GM23248 (cell line): ENCODE measurements at regions not wholly inside any gene's neighbourhood (a gene's known extent, or its start where the extent isn't known, plus 50 kb on each side); places are given as distances from the start of the nearest gene placed in this dataset.

Experiments used
- DNase-seq: peaks from one replicate; pipeline ENCODE4 v3.0.0-alpha.2; 2015
- H2AFZ ChIP-seq: fragments of 200-600 bp; sonication (generic); 2 replicates; pipeline ENCODE4 v1.6.1; 2016; ENCODE audit warnings: antibody characterized with exemption
- H3F3A ChIP-seq: fragments of 200-600 bp; sonication (generic); 2 replicates; pipeline ENCODE4 v1.6.1; 2016; ENCODE audit warnings: mild to moderate bottlenecking, antibody characterized with exemption, mixed run types; ENCODE audit not compliant: insufficient read depth
- H3K27ac ChIP-seq: fragments of 200-600 bp; sonication (generic); 2 replicates; pipeline ENCODE4 v1.5.1; 2016; ENCODE audit warnings: mild to moderate bottlenecking
- H3K27me3 ChIP-seq: fragments of 200-600 bp; sonication (generic); replicated peaks from 2 replicates; pipeline ENCODE4 v1.6.1; 2016; ENCODE audit warnings: mild to moderate bottlenecking; ENCODE audit not compliant: insufficient read depth
- H3K36me3 ChIP-seq: fragments of 200-600 bp; sonication (generic); 2 replicates; pipeline ENCODE4 v1.6.1; 2016; ENCODE audit warnings: low read depth, mild to moderate bottlenecking
- H3K4me1 ChIP-seq: fragments of 200-600 bp; sonication (generic); 2 replicates; pipeline ENCODE4 v1.6.1; 2016; ENCODE audit warnings: mild to moderate bottlenecking; ENCODE audit not compliant: insufficient read depth
- H3K4me2 ChIP-seq: fragments of 200-600 bp; sonication (generic); one replicate; pipeline ENCODE4 v1.6.1; 2016; ENCODE audit warnings: mild to moderate bottlenecking; ENCODE audit not compliant: unreplicated experiment
- H3K4me3 ChIP-seq: fragments of 200-600 bp; sonication (generic); 2 replicates; pipeline ENCODE4 v1.5.1; 2016; ENCODE audit warnings: mild to moderate bottlenecking
- H3K79me2 ChIP-seq: fragments of 200-600 bp; sonication (generic); 2 replicates; pipeline ENCODE4 v1.6.1; 2016; ENCODE audit warnings: mild to moderate bottlenecking; ENCODE audit not compliant: insufficient read depth
- H3K9ac ChIP-seq: fragments of 200-600 bp; sonication (generic); 2 replicates; pipeline ENCODE4 v1.6.1; 2016; ENCODE audit warnings: mild to moderate bottlenecking
- H3K9me2 ChIP-seq: fragments of 200-600 bp; sonication (generic); 2 replicates; pipeline ENCODE4 v1.6.1; 2016; ENCODE audit warnings: mixed run types, mild to moderate bottlenecking, moderate library complexity; ENCODE audit not compliant: insufficient read depth
- H3K9me3 ChIP-seq: fragments of 200-600 bp; sonication (generic); one replicate; pipeline ENCODE4 v1.6.1; 2017; ENCODE audit warnings: low read depth
- H4K20me1 ChIP-seq: fragments of 200-600 bp; sonication (generic); 2 replicates; pipeline ENCODE4 v1.6.0; 2016; ENCODE audit not compliant: insufficient read depth
- EZH2 ChIP-seq: fragments of 200-600 bp; sonication (generic); IDR thresholded peaks from 2 replicates; pipeline ENCODE4 v1.6.1; 2018; ENCODE audit warnings: antibody characterized with exemption, mild to moderate bottlenecking; ENCODE audit not compliant: insufficient read depth, poor library complexity, severe bottlenecking
- EZH2phosphoT487 ChIP-seq: fragments of 200-600 bp; sonication (generic); IDR thresholded peaks from 2 replicates; pipeline ENCODE4 v1.6.1; 2018; ENCODE audit warnings: antibody characterized with exemption, moderate library complexity, mild to moderate bottlenecking, low read depth; ENCODE audit not compliant: insufficient read depth
- WGBS, 2 experiments: methylation state at CpG; one replicate each; pipeline ENCODE4 v1.1.6; 2015 to 2017; ENCODE audit warnings: low lambda C conversion rate in 2 of 2, low coverage in 1 of 2; ENCODE audit errors: missing lambda C conversion rate in 2 of 2; 5-methylcytosine and 5-hydroxymethylcytosine counted together
- in situ Hi-C: fragments of 300-500 bp; cut with MboI; formaldehyde crosslinking; loops from 2 replicates; pipeline ENCODE4 v1.15.0; 2020

DNA sequence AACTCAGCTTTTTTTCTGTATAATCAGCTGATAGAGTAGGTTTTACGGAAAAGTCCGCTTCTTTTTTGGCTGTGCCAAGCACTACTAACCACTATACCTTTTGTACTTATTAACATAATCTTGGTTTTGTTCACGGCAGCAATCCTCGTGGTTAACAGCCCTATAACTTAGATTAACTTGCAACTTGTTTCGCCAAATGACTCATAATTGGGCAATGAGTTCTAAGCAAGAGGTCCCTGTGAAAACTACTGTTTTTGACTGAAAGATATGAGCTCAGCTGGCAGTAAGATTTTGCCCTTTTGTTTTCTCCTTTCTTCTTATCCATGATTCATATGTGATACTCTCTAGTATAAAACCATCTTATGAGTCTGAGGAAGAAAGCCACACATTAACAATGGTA is 345.0 kb upstream of the PCDH15 start:
- no peaks in the 10 kb centered on the region for H3K27me3 ChIP-seq
- no peaks in the 10 kb centered on the region for H3K79me2 ChIP-seq
- no peaks in the 10 kb centered on the region for H3K4me1 ChIP-seq
- peak; percentile 24 for DNase-seq
- H3K36me3 ChIP-seq, result no peaks in the 10 kb centered on the region
- H3K27ac ChIP-seq, result no peak overlapping the region
- in situ Hi-C loops, result no loop called here
- H3K9me3 ChIP-seq, result no peaks in the 10 kb centered on the region
- no peak overlapping the region for H2AFZ ChIP-seq
- H3K4me2 ChIP-seq, result no peak overlapping the region
- no peaks in the 10 kb centered on the region for H3F3A ChIP-seq
- no peak overlapping the region for H3K4me3 ChIP-seq
- no peak for TF ChIP-seq EZH2
- TF ChIP-seq EZH2phosphoT487, result no peak
- H4K20me1 ChIP-seq, result no peaks in the 10 kb centered on the region
- 18 to 24% methylated on average over 5 of the region's 5 CpGs for WGBS, 2 experiments
- no peaks in the 10 kb centered on the region for H3K9me2 ChIP-seq
- no peak overlapping the region for H3K9ac ChIP-seq

DNA sequence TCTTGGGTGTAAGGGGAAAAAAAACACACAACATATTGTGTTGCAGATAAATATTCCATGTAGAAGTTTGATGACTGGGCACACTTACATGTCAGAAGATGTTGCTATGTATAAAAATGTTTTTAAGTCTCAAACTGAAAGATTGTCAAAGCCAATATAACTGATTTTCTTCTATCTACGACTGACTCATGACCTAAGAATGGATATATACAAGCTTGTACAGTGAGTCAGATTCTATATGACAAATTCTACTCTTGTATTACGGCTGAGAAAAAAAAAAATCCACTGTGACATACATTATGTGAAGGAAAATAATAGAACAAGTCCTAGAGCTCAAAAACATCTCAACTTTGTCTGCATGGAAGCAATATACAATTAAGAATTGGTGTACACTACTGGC is 343.0 kb upstream of the PCDH15 start:
- Histone ChIP-seq H3K9ac (no peak overlapping the region), H3K36me3 (no peaks in the 10 kb centered on the region), H3K27me3 (no peaks in the 10 kb centered on the region), H2AFZ (no peak overlapping the region), H3K9me3 (no peaks in the 10 kb centered on the region), H4K20me1 (no peaks in the 10 kb centered on the region), H3K4me1 (no peaks in the 10 kb centered on the region), H3K79me2 (no peaks in the 10 kb centered on the region), H3K4me3 (no peak overlapping the region), H3K9me2 (no peaks in the 10 kb centered on the region), H3K27ac (no peak overlapping the region), H3K4me2 (no peak overlapping the region), H3F3A (no peaks in the 10 kb centered on the region)
- TF ChIP-seq EZH2 (no peak), EZH2phosphoT487 (no peak)
- in situ Hi-C loops, result no loop called here
- 33 to 45% methylated on average over 2 of the region's 2 CpGs for WGBS, 2 experiments
- no peak for DNase-seq

DNA sequence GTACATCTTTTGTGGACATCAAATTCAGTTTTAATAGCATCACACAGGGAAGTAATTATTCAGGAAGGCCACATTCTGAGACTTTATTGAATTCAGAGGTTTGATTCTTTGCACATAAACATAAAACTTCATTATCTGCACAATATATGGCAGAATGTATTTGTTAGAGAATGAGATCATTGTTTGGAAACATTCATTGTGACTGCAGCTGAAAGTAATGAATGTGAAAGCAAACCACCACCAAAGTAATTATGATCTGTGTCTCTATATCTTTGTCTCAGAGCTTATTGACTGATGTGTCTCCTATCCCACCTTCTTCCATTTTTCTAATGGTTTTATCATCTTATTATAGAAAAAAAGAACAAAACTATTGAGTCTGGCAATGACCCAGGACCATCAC is 340.9 kb upstream of the PCDH15 start:
- H3K9ac ChIP-seq, result no peak overlapping the region
- no peaks in the 10 kb centered on the region for H3K79me2 ChIP-seq
- no peaks in the 10 kb centered on the region for H3K4me1 ChIP-seq
- no peak for DNase-seq
- no peaks in the 10 kb centered on the region for H3K9me3 ChIP-seq
- TF ChIP-seq EZH2 (no peak), EZH2phosphoT487 (no peak)
- no peak overlapping the region for H2AFZ ChIP-seq
- H3K27me3 ChIP-seq, result no peaks in the 10 kb centered on the region
- H3K36me3 ChIP-seq, result no peaks in the 10 kb centered on the region
- no peaks in the 10 kb centered on the region for H4K20me1 ChIP-seq
- no peaks in the 10 kb centered on the region for H3K9me2 ChIP-seq
- no peak overlapping the region for H3K4me2 ChIP-seq
- no peaks in the 10 kb centered on the region for H3F3A ChIP-seq
- no peak overlapping the region for H3K4me3 ChIP-seq
- no peak overlapping the region for H3K27ac ChIP-seq
- in situ Hi-C loops, result no loop called here

DNA sequence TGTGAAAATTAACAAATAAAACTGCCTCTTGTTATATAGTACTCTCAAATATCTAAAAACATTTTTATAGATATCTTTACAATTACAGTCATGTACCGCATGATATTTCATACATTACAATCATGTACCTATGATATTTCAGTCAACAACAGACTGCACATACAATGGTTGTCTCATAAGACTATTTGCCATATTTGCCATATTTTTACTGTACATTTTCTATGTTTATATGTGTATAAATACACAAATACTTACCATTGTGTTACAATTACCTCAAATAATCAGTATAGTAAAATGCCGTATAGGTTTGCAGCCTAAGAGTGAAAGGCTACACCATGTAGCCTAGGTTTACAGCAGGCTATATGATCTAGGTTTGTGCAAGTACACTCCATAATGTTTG is 336.0 kb upstream of the PCDH15 start:
- Histone ChIP-seq H3K9me2 (no peaks in the 10 kb centered on the region), H3K9ac (no peak overlapping the region), H3K79me2 (no peaks in the 10 kb centered on the region), H2AFZ (no peak overlapping the region), H3K27ac (no peak overlapping the region), H3K27me3 (no peaks in the 10 kb centered on the region), H3K9me3 (no peaks in the 10 kb centered on the region), H3K4me1 (no peaks in the 10 kb centered on the region), H4K20me1 (no peaks in the 10 kb centered on the region), H3F3A (no peaks in the 10 kb centered on the region), H3K4me2 (no peak overlapping the region), H3K36me3 (no peaks in the 10 kb centered on the region), H3K4me3 (no peak overlapping the region)
- DNase-seq, result no peak
- 88% methylated on average over 2 of the region's 2 CpGs for WGBS, 2 experiments
- TF ChIP-seq EZH2phosphoT487, result no peak
- no peak for TF ChIP-seq EZH2
- in situ Hi-C loops, result no loop called here

DNA sequence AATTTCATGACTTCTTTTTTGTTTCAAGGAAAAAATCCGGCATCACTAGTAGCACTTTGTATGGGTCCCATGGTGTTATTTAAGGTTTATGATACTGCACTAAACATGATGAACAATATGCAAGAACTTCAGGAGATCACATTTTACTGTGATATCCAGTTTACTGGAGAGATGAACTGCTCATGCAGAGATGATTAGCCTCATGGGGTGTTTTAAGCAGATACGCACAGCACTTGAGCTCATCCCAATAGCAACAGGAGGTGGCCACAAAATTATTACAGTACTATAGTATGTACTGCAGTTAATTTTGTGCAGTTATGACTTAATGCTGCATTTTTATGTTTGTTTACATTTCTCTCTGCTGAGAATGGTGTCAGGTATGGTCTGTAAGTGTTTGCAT is 303.7 kb upstream of the PCDH15 start:
- in situ Hi-C loops, result no loop called here
- 66 to 83% methylated on average over 2 of the region's 2 CpGs for WGBS, 2 experiments
- no peak for DNase-seq

More for the DNA sequence above, 303.7 kb upstream of the PCDH15 start:
- H3K9me2 ChIP-seq, result no peaks in the 10 kb centered on the region
- H3K4me2 ChIP-seq, result no peak overlapping the region
- no peaks in the 10 kb centered on the region for H3K36me3 ChIP-seq
- no peaks in the 10 kb centered on the region; the same call in 1 of the 2 replicates for H4K20me1 ChIP-seq
- no peak for TF ChIP-seq EZH2phosphoT487
- TF ChIP-seq EZH2, result no peak
- H3K27ac ChIP-seq, result no peak overlapping the region
- H3F3A ChIP-seq, result no peaks in the 10 kb centered on the region
- H3K4me1 ChIP-seq, result no peaks in the 10 kb centered on the region
- H3K4me3 ChIP-seq, result no peak overlapping the region
- H3K9me3 ChIP-seq, result no peaks in the 10 kb centered on the region
- H3K79me2 ChIP-seq, result no peaks in the 10 kb centered on the region
- no peak overlapping the region for H2AFZ ChIP-seq
- H3K9ac ChIP-seq, result no peak overlapping the region
- H3K27me3 ChIP-seq, result no peaks in the 10 kb centered on the region
